MCF 10A (cell line): ENCODE measurements at regions not wholly inside any gene's neighbourhood (a gene's known extent, or its start where the extent isn't known, plus 50 kb on each side); places are given as distances from the start of the nearest gene placed in this dataset.

Experiments used
- BruUV-seq: library from RNA; stranded (reverse); fragments of 400-500 nt; replicated peaks from 2 replicates; lab custom pipeline; 2021; lab: Mats Ljungman, UMichigan
- CTCF ChIA-PET: fragments of 300-600 bp; sonication (Branson Sonifier 250); formaldehyde crosslinking; extraction: SDS; loops from one replicate; lab custom pipeline; 2021; ENCODE audit warnings: antibody characterized with exemption, inconsistent platforms; lab: Yijun Ruan, JAX
- POLR2A ChIA-PET: fragments of 300-600, 350-650 bp; sonication (Branson Sonifier 250); formaldehyde crosslinking; extraction: SDS; loops from one replicate; lab custom pipeline; 2020; ENCODE audit warnings: antibody characterized with exemption, inconsistent platforms; lab: Yijun Ruan, JAX
- DNase-seq: peaks from one replicate; pipeline ENCODE4 v3.0.0-alpha.2; 2018; ENCODE audit not compliant: unreplicated experiment
- H3K27ac Mint-ChIP-seq: one replicate; pipeline ENCODE4 v1.8.0; 2022; ENCODE audit warnings: mild to moderate bottlenecking, low read depth, mixed read lengths; ENCODE audit not compliant: unreplicated experiment
- H3K27me3 Mint-ChIP-seq: one replicate; pipeline ENCODE4 v1.8.0; 2022; ENCODE audit warnings: mixed read lengths; ENCODE audit not compliant: insufficient read depth, unreplicated experiment
- H3K36me3 Mint-ChIP-seq: one replicate; pipeline ENCODE4 v1.8.0; 2022; ENCODE audit warnings: mild to moderate bottlenecking, moderate library complexity, mixed read lengths; ENCODE audit not compliant: insufficient read depth, unreplicated experiment
- H3K4me1 Mint-ChIP-seq: one replicate; pipeline ENCODE4 v1.8.0; 2022; ENCODE audit warnings: mixed read lengths; ENCODE audit not compliant: insufficient read depth, unreplicated experiment
- H3K4me3 Mint-ChIP-seq: one replicate; pipeline ENCODE4 v1.8.0; 2022; ENCODE audit warnings: mild to moderate bottlenecking, moderate library complexity, mixed read lengths; ENCODE audit not compliant: unreplicated experiment
- H3K9me3 Mint-ChIP-seq: one replicate; pipeline ENCODE4 v1.8.0; 2022; ENCODE audit warnings: mixed read lengths; ENCODE audit not compliant: unreplicated experiment
- intact Hi-C: fragments of 100-400 bp; cut with micrococcal nuclease; formaldehyde crosslinking; loops from 2 replicates; pipeline ENCODE4 v1.14.1; 2022
- TF ChIP-seq, protein P1 (sequence below): fragments of 200-600 bp; IDR thresholded peaks from one replicate; pipeline ENCODE4 v1.8.0; 2022; ENCODE audit warnings: antibody characterized with exemption, mild to moderate bottlenecking; ENCODE audit not compliant: unreplicated experiment

DNA sequence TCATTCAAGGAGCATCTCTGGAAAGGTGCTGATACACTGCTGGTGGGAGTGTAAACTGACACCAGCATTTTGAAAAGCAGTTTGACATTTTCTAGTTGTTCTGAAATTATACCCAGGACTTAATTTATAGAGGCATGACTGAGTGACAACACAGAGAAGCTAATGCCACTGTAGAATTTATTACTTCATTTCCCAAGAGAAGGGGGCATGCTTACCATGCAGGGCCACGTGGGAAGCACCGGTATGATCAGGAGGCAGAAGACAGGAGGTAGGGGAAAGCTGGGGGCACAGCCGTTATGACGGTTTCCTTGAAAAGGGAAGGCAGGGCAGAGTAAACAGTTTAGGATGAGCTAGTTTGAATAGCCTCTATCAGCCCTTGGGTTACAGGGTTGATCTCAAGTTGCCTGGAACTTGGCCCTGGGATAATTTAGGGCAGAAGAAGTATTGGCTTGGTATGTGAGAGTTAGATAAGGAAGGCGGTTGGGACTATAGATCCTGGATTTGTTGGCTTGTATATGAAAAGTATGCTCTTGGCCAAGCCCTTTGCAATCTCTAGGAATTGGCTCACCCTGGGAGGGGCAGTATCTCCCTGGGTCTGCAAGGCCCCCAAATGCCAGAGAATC is 305.7 kb downstream of the ENC1 start:
- Mint-ChIP-seq H3K4me1 (no peaks in the 10 kb centered on the region), H3K27me3 (no peaks in the 10 kb centered on the region), H3K4me3 (no peak overlapping the region), H3K9me3 (no peaks in the 10 kb centered on the region), H3K27ac (no peak overlapping the region), H3K36me3 (no peaks in the 10 kb centered on the region)
- no peak for DNase-seq
- CTCF ChIA-PET: no interaction called here
- BruUV-seq: no TSS peak
- intact Hi-C loops: no loop called here
- TF ChIP-seq, protein P1, sequence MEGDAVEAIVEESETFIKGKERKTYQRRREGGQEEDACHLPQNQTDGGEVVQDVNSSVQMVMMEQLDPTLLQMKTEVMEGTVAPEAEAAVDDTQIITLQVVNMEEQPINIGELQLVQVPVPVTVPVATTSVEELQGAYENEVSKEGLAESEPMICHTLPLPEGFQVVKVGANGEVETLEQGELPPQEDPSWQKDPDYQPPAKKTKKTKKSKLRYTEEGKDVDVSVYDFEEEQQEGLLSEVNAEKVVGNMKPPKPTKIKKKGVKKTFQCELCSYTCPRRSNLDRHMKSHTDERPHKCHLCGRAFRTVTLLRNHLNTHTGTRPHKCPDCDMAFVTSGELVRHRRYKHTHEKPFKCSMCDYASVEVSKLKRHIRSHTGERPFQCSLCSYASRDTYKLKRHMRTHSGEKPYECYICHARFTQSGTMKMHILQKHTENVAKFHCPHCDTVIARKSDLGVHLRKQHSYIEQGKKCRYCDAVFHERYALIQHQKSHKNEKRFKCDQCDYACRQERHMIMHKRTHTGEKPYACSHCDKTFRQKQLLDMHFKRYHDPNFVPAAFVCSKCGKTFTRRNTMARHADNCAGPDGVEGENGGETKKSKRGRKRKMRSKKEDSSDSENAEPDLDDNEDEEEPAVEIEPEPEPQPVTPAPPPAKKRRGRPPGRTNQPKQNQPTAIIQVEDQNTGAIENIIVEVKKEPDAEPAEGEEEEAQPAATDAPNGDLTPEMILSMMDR: no peak
- POLR2A ChIA-PET: no interaction called here

DNA sequence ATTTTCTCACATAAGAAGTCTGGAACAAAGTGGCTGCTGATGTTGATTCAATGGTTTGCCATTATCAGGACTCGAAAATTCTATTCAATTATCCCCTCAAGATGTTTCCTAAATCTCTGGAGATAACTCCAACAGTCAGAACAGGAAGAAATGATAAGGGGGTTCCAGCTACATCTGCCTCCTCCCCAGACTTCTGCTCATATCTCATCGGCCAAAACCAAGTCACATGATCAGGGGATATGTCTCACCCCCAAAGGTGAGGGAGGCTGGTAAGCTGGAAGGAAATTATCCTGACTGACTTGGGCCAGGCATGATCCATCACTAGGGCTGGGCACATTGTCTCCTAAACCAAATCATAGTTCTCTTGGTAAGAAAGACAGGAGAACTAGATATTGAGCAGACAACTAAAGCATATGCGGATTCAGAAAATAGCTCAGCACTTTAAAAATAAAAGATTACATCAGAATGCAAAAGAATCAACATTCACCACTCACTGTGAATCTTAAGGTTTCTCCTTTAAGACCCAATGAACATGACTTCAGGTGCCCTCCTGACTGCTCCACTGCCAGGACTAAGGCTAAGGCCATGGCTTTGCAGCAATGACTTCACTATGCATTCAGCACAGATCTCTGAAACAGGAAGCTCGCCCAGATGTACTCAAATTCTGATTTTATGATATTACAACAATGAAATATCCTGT is 306.3 kb downstream of the ENC1 start:
- intact Hi-C loops: no loop called here
- no peak for DNase-seq
- H3K4me3 Mint-ChIP-seq: no peak overlapping the region
- no peaks in the 10 kb centered on the region for H3K9me3 Mint-ChIP-seq
- H3K4me1 Mint-ChIP-seq: no peaks in the 10 kb centered on the region
- H3K27me3 Mint-ChIP-seq: no peaks in the 10 kb centered on the region
- no peak overlapping the region for H3K27ac Mint-ChIP-seq
- TF ChIP-seq, protein P1: no peak
- CTCF ChIA-PET: no interaction called here
- no TSS peak for BruUV-seq
- no peaks in the 10 kb centered on the region for H3K36me3 Mint-ChIP-seq
- POLR2A ChIA-PET: no interaction called here

DNA sequence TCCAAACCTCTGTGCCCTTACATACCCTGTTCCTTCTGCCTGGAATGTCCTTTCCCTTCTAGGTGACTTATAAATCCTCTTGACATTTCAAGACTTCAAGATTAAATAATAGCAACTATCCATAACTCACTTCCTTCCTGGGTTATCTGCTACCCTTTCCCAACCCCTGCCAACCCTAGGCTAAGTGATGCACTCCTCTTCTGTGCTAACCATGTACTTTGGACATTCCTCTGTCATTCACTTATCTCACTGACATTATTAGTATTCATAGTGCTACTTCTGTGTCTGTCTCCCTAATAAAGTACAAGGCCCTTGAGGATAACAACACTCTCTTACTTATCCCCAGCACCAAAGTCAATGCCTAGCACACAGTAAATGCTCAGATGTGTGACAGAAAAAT is 307.1 kb downstream of the ENC1 start:
- BruUV-seq: no TSS peak
- Mint-ChIP-seq H3K9me3 (no peaks in the 10 kb centered on the region), H3K4me3 (no peak overlapping the region), H3K4me1 (no peaks in the 10 kb centered on the region), H3K27me3 (no peaks in the 10 kb centered on the region), H3K36me3 (no peaks in the 10 kb centered on the region), H3K27ac (no peak overlapping the region)
- intact Hi-C loops: no loop called here
- TF ChIP-seq, protein P1: no peak
- no peak for DNase-seq
- ChIA-PET POLR2A (no interaction called here), CTCF (no interaction called here)

DNA sequence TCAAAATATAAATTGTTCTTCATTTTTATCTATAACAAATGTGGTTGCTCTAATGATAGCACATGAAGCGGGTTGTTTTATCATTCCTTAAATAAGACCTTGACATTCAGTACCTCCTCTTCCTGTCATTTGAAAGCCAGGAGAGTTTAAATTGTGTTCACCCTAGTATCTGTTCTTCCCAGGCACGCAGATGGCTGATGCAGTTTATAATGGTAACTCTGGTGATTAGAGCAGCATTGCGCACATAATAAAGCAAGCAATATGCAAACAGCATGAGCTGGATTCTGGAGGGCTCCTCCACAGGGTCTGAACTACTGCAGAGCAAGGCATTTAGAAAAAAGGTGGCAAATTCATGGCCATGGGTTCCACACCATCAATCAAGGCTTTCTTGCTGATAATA is 307.8 kb downstream of the ENC1 start:
- no peaks in the 10 kb centered on the region for H3K4me1 Mint-ChIP-seq
- BruUV-seq: no TSS peak
- intact Hi-C loops: no loop called here

More for the DNA sequence above, 307.8 kb downstream of the ENC1 start:
- Mint-ChIP-seq H3K9me3 (no peaks in the 10 kb centered on the region), H3K4me3 (no peak overlapping the region), H3K27ac (no peak overlapping the region), H3K36me3 (no peaks in the 10 kb centered on the region), H3K27me3 (no peaks in the 10 kb centered on the region)
- no peak for DNase-seq
- CTCF ChIA-PET: interaction anchor here (0.7 kb wide), 1 partner anchor 30 kb away, joined by 5 read pairs; no protein-coding TSS in a partner anchor
- POLR2A ChIA-PET: no interaction called here
- TF ChIP-seq, protein P1: no peak
